ENCODE measurements at regions not wholly inside any gene's neighbourhood (a gene's known extent, or its start where the extent isn't known, plus 50 kb on each side); places are given as distances from the start of the nearest gene placed in this dataset.

DNA sequence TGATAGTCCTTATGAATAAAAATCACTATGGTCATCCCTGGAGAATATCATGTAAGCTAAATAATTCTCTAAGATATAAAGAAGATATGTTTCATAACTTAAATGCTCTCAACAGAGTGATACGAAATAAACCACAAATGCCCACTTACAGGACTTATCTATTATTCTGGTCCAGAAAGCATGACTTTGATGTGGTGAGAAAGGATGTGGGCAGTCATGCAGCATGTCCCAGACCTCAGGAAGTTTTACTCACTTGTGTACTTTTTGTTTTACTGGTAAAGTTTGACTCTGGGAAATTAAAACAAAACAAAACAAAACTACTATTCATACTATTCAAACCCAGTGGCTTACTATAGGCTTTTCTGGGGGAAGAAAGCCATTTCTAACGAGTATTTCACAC lies 483.2 kb upstream of the SLITRK6 start:
- no peak for TF ChIP-seq TAF1 (IDR thresholded peaks at IDR 0.05; ENCODE audit: borderline replicate concordance, low read depth, low read length)
- TF ChIP-seq POLR2A (IDR thresholded peaks at IDR 0.05; ENCODE audit: low read depth, low read length), result no peak
- no peak for TF ChIP-seq POLR2AphosphoS5 (IDR thresholded peaks at IDR 0.05; ENCODE audit: low read depth, low read length)
